Gastrocnemius medialis (tissue), 4 donors: ENCODE measurements at regions not wholly inside any gene's neighbourhood (a gene's known extent, or its start where the extent isn't known, plus 50 kb on each side); places are given as distances from the start of the nearest gene placed in this dataset.

ENCODE experiments used
- POLR2A ChIP-seq, 2 donors: fragments of 450-650 bp; IDR thresholded peaks; one replicate each; pipeline ENCODE4 v1.6.1; 2017; ENCODE audit warnings: antibody characterized with exemption in 2 of 2, mild to moderate bottlenecking in 2 of 2, moderate library complexity in 2 of 2
- TF ChIP-seq, protein P1 (sequence below), 5 experiments: fragments of 450-650 bp in 3 of 5; fragments of 200-600 bp in 2 of 5; sonication (generic) in 2 of 5; IDR thresholded peaks in 4 of 5; conservative IDR thresholded peaks in 1 of 5; 1 replicate in 4 of 5; 2 replicates in 1 of 5; pipeline ENCODE4 v1.5.1; 2016 to 2019; ENCODE audit warnings: antibody characterized with exemption in 5 of 5, mild to moderate bottlenecking in 3 of 5, moderate library complexity in 3 of 5

DNA sequence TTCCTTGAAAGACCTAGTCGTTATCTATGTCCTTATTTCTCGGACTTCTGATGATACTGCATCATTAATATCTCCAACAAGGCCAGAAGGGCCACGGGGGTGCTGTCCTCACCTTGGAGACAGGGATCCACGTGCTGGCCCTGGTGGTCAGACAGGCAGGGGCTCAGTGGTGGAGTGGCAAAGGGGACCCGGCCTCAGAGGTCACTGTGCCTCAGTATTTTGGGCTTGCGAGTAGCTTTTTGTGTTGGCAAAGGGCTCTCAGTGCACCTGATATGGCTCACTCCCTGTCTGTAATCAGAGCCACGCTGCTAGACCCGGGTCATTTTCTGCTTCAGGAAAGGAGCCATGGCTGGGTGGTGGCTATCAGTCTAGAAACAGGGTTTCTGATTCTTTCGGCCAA lies 135.1 kb downstream of the GADD45G start:
- TF ChIP-seq, protein P1, sequence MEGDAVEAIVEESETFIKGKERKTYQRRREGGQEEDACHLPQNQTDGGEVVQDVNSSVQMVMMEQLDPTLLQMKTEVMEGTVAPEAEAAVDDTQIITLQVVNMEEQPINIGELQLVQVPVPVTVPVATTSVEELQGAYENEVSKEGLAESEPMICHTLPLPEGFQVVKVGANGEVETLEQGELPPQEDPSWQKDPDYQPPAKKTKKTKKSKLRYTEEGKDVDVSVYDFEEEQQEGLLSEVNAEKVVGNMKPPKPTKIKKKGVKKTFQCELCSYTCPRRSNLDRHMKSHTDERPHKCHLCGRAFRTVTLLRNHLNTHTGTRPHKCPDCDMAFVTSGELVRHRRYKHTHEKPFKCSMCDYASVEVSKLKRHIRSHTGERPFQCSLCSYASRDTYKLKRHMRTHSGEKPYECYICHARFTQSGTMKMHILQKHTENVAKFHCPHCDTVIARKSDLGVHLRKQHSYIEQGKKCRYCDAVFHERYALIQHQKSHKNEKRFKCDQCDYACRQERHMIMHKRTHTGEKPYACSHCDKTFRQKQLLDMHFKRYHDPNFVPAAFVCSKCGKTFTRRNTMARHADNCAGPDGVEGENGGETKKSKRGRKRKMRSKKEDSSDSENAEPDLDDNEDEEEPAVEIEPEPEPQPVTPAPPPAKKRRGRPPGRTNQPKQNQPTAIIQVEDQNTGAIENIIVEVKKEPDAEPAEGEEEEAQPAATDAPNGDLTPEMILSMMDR (IDR thresholded peaks at IDR 0.05 in 4 of 5, conservative IDR thresholded peaks at IDR 0.05 in 1 of 5), result no peak
- no peak for TF ChIP-seq POLR2A (IDR thresholded peaks at IDR 0.05)
